Osteoblast (primary cell): ENCODE measurements at regions not wholly inside any gene's neighbourhood (a gene's known extent, or its start where the extent isn't known, plus 50 kb on each side); places are given as distances from the start of the nearest gene placed in this dataset.

ENCODE experiments used
- DNase-seq: peaks from one replicate; pipeline ENCODE4 v3.0.0; 2011; ENCODE audit warnings: low spot score, mixed read lengths; ENCODE audit not compliant: insufficient read length; ENCODE audit errors: missing footprints
- H2AFZ ChIP-seq: 2 replicates; pipeline ENCODE4 v1.6.0; 2011; ENCODE audit warnings: mild to moderate bottlenecking, low read length
- H3K27ac ChIP-seq: 2 replicates; pipeline ENCODE4 v1.5.1; 2011; ENCODE audit warnings: mild to moderate bottlenecking, low read depth, low read length, moderate library complexity
- H3K27me3 ChIP-seq: 2 replicates; pipeline ENCODE4 v1.6.0; 2012; ENCODE audit warnings: mild to moderate bottlenecking, control low read depth, inconsistent platforms, low read length, moderate library complexity; ENCODE audit not compliant: insufficient read depth
- H3K36me3 ChIP-seq: 2 replicates; pipeline ENCODE4 v1.5.1; 2011; ENCODE audit warnings: mild to moderate bottlenecking, low read length, control low read depth, moderate library complexity; ENCODE audit not compliant: insufficient read depth
- H3K4me1 ChIP-seq: 2 replicates; pipeline ENCODE4 v1.5.1; 2011; ENCODE audit warnings: mild to moderate bottlenecking, low read length, control low read depth, moderate library complexity; ENCODE audit not compliant: insufficient read depth
- H3K4me2 ChIP-seq: 2 replicates; pipeline ENCODE4 v1.6.0; 2011; ENCODE audit warnings: mild to moderate bottlenecking, low read length; ENCODE audit not compliant: insufficient read depth
- H3K4me3 ChIP-seq: fragments of 200-600 bp; sonication (generic); 3 replicates; pipeline ENCODE4 v1.5.1; 2012; ENCODE audit warnings: mild to moderate bottlenecking, low read length, inconsistent platforms; ENCODE audit not compliant: insufficient read depth
- H3K79me2 ChIP-seq: 2 replicates; pipeline ENCODE4 v1.6.0; 2012; ENCODE audit warnings: mild to moderate bottlenecking, low read length, control low read depth, inconsistent platforms; ENCODE audit not compliant: insufficient read depth
- H3K9me3 ChIP-seq: 2 replicates; pipeline ENCODE4 v1.5.1; 2011; ENCODE audit warnings: low read depth, low read length, control low read depth
- H4K20me1 ChIP-seq: 2 replicates; pipeline ENCODE4 v1.6.0; 2012; ENCODE audit warnings: mild to moderate bottlenecking, low read length, control low read depth; ENCODE audit not compliant: insufficient read depth
- TF ChIP-seq, protein P1 (sequence below): IDR thresholded peaks from 2 replicates; pipeline ENCODE4 v1.5.1; 2011; ENCODE audit warnings: mild to moderate bottlenecking, low read depth, low read length, moderate library complexity; ENCODE audit errors: extremely low read depth

DNA sequence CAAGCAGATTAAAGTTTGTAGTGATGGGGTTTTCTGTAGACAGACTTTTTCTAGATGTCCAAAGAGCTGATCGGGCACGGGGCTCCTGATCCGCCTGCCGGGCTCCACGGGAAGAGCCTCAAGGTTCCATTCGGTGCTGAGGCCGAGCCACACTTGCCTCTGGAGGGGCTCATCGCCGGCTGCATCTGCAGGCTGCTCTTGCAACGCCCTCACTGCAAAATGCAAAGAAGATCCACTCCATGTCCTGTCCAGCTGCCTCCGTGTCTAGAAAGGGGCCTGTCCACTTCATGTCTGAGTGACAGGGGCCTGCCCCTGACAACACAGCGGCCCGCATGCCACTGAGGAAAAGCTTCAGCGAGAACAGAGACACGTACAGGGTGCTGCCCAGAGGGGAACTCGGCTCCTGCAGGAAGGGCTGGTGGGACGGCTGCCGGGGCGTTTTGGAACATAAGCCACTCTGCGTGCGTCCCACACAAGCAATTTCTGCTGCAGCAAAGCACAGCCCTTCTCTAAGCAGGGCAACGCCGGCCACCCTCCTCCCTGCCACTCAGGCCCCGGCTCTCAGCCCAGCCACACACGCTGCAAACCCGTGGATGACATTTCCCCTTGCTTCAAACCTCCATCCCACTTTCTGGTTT lies 53.6 kb upstream of the CTDP1 start:
- Histone ChIP-seq H3K27me3 (peaks cover 8% of the 10 kb centered on the region), H4K20me1 (no peaks in the 10 kb centered on the region), H3K9me3 (no peaks in the 10 kb centered on the region), H3K36me3 (no peaks in the 10 kb centered on the region), H3K27ac (no peak overlapping the region), H3K4me3 (no peak overlapping the region), H2AFZ (no peak overlapping the region), H3K4me2 (no peak overlapping the region), H3K79me2 (no peaks in the 10 kb centered on the region), H3K4me1 (no peaks in the 10 kb centered on the region)
- peak; percentile 60 for DNase-seq
- TF ChIP-seq, protein P1, sequence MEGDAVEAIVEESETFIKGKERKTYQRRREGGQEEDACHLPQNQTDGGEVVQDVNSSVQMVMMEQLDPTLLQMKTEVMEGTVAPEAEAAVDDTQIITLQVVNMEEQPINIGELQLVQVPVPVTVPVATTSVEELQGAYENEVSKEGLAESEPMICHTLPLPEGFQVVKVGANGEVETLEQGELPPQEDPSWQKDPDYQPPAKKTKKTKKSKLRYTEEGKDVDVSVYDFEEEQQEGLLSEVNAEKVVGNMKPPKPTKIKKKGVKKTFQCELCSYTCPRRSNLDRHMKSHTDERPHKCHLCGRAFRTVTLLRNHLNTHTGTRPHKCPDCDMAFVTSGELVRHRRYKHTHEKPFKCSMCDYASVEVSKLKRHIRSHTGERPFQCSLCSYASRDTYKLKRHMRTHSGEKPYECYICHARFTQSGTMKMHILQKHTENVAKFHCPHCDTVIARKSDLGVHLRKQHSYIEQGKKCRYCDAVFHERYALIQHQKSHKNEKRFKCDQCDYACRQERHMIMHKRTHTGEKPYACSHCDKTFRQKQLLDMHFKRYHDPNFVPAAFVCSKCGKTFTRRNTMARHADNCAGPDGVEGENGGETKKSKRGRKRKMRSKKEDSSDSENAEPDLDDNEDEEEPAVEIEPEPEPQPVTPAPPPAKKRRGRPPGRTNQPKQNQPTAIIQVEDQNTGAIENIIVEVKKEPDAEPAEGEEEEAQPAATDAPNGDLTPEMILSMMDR, result no peak

DNA sequence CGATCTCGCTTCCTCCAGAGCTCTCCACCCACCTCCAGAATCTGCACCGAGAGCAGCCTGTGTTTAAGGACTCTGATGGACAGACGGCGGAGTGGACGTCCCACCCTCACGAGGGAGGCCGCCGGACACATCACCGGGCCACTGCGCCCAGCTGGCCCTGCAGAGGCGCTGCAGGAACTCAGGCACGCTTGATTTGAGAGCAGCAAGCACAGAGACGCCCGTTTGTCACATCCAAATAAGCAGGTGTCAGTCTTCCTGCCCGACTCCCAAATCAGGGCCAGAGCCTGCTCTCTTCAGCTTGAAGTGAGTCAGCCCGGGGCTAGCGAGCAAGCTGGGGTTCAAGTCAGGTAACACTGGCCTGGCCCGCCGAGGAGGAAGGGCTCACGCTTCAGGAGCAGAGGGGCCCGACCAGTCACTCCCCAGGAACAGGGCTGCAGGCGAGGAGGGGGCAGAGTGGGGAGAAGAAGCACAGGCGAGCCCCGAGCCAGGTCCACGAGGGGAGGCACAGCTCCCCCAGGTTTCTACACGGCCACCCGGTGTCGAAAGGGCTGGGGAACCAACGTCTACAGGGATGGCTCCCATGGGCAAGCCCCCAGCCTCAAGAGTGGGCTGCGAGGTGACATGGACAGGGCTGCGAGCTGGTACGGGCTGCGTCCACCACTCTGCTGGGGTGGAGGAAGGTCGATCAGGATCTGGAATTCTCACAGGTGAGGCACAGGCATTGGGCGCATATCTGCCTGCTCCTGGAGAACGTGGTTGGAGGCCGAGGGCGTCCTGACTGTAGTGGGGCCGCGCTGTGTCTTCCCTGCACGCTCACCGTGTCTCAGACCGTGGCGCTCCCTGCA lies 52.5 kb upstream of the CTDP1 start:
- H3K9me3 ChIP-seq, result no peaks in the 10 kb centered on the region
- peak; percentile 71 for DNase-seq
- no peaks in the 10 kb centered on the region for H3K4me1 ChIP-seq
- peaks cover 8% of the 10 kb centered on the region for H3K27me3 ChIP-seq
- no peaks in the 10 kb centered on the region for H4K20me1 ChIP-seq
- H3K36me3 ChIP-seq, result no peaks in the 10 kb centered on the region
- no peak overlapping the region for H3K27ac ChIP-seq
- no peak overlapping the region for H2AFZ ChIP-seq
- no peak overlapping the region for H3K4me2 ChIP-seq
- TF ChIP-seq, protein P1, result no peak
- no peak overlapping the region for H3K4me3 ChIP-seq
- H3K79me2 ChIP-seq, result no peaks in the 10 kb centered on the region

DNA sequence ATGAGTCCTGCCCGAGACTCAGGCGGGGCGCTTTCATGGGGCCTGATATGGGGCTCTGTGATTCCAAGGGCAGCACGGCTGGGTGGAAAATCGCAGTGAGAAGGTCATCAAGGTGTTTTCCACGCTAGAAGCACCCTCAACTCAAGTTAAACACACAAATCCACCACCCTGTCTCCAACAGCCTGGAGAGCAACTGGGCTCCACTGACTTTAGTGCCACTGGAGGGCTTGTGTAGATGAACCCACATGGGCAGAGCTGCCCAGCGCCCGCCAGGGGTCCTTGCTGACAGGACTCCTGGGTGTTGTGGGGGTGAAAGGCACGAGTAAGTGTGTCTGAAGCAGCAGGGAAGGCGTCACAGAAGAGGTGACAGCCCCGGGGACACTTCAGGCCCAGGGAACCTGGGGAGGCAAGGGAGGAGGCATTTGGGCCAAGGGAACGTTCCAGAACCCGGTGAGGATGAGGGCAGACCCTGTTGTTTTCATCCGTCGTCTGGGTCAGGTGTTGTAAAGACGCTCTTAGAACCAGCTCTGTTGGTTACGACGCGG lies 51.8 kb upstream of the CTDP1 start:
- Histone ChIP-seq H3K4me1 (no peaks in the 10 kb centered on the region), H4K20me1 (no peaks in the 10 kb centered on the region), H3K36me3 (no peaks in the 10 kb centered on the region), H3K27me3 (peaks cover 8% of the 10 kb centered on the region), H3K4me2 (no peak overlapping the region), H3K9me3 (no peaks in the 10 kb centered on the region), H3K27ac (no peak overlapping the region), H3K4me3 (no peak overlapping the region), H2AFZ (no peak overlapping the region), H3K79me2 (no peaks in the 10 kb centered on the region)
- peak; percentile 52 for DNase-seq
- TF ChIP-seq, protein P1, result no peak
